ENCODE measurements at regions not wholly inside any gene's neighbourhood (a gene's known extent, or its start where the extent isn't known, plus 50 kb on each side); places are given as distances from the start of the nearest gene placed in this dataset.
"Not testable (repeated sequence)": the region's sequence is repeated elsewhere in the genome, so short reads cannot be mapped to it uniquely, and the experiment has no call there.

- not testable (repeated sequence) for TF ChIP-seq POLR2AphosphoS5, CTCF (IDR thresholded peaks at IDR 0.05)
Measured at GRCh38 chr4:138435733-138436132, 193.6 kb upstream of the SLC7A11 start.
